ENCODE measurements at regions not wholly inside any gene's neighbourhood (a gene's known extent, or its start where the extent isn't known, plus 50 kb on each side); places are given as distances from the start of the nearest gene placed in this dataset.

GRCh38 chr4:35423104-35423503 lies 821.2 kb downstream of the ARAP2 start:
- TF ChIP-seq, protein P1, sequence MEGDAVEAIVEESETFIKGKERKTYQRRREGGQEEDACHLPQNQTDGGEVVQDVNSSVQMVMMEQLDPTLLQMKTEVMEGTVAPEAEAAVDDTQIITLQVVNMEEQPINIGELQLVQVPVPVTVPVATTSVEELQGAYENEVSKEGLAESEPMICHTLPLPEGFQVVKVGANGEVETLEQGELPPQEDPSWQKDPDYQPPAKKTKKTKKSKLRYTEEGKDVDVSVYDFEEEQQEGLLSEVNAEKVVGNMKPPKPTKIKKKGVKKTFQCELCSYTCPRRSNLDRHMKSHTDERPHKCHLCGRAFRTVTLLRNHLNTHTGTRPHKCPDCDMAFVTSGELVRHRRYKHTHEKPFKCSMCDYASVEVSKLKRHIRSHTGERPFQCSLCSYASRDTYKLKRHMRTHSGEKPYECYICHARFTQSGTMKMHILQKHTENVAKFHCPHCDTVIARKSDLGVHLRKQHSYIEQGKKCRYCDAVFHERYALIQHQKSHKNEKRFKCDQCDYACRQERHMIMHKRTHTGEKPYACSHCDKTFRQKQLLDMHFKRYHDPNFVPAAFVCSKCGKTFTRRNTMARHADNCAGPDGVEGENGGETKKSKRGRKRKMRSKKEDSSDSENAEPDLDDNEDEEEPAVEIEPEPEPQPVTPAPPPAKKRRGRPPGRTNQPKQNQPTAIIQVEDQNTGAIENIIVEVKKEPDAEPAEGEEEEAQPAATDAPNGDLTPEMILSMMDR (IDR thresholded peaks at IDR 0.05) = no peak
- TF ChIP-seq EP300 (IDR thresholded peaks at IDR 0.05) (no peak), POLR2AphosphoS5 (IDR thresholded peaks at IDR 0.05) (no peak), POLR2A (IDR thresholded peaks at IDR 0.05) (no peak)
- Histone ChIP-seq H3K9me3 (no peaks in the 10 kb centered on the region), H3K36me3 (no peaks in the 10 kb centered on the region), H3K27me3 (no peaks in the 10 kb centered on the region), H3K27ac (no peak overlapping the region), H3K4me1 (no peaks in the 10 kb centered on the region), H3K4me3 (no peak overlapping the region)
- DNase-seq = no peak
- intact Hi-C loops (cut with DNase I; ENCODE audit: low total_unique reads) = no loop called here
- 70 to 90% (median 82%) methylated on average over 1 of the region's 1 CpG for WGBS, 5 donors

DNA sequence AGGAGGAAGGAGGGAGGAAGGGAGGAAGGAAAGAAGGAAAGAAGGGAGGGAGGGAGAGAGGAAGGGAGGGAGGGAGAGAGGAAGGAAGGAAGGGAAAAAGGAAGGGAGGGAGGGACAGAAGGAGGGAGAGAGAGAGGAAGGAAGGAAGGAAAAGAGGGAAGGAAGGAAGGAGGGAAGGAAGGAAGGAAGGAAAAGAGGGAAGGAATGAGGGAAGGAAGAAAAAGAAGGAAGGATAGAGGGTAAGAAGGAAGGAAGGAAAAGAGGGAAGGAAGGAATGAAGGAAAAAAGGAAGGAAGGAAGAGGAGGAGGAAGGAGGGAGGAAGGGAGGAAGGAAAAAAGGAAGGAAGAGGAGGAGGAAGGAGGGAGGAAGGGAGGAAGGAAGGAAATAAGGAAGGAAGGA lies 796.8 kb downstream of the ARAP2 start:
- TF ChIP-seq, protein P1 (IDR thresholded peaks at IDR 0.05) = no peak
- TF ChIP-seq POLR2A (IDR thresholded peaks at IDR 0.05) (no peak), POLR2AphosphoS5 (IDR thresholded peaks at IDR 0.05) (no peak), EP300 (IDR thresholded peaks at IDR 0.05) (no peak)
- no peaks in the 10 kb centered on the region for H3K4me1 ChIP-seq
- H3K27ac ChIP-seq = no peak overlapping the region
- DNase-seq = no peak
- H3K27me3 ChIP-seq = no peaks in the 10 kb centered on the region
- no peaks in the 10 kb centered on the region for H3K36me3 ChIP-seq
- no peak overlapping the region for H3K4me3 ChIP-seq
- peaks cover 0 to 20% (median 15%) of the 10 kb centered on the region in 4 donors for H3K9me3 ChIP-seq
- intact Hi-C loops (cut with DNase I; ENCODE audit: low total_unique reads) = no loop called here

GRCh38 chr4:35459045-35459444 lies 785.3 kb downstream of the ARAP2 start:
- H3K27me3 ChIP-seq = no peaks in the 10 kb centered on the region
- no peaks in the 10 kb centered on the region for H3K4me1 ChIP-seq
- TF ChIP-seq POLR2AphosphoS5 (IDR thresholded peaks at IDR 0.05) = no peak
- no peak for TF ChIP-seq POLR2A (IDR thresholded peaks at IDR 0.05)
- TF ChIP-seq EP300 (IDR thresholded peaks at IDR 0.05) = no peak
- TF ChIP-seq, protein P1 (IDR thresholded peaks at IDR 0.05) = no peak
- intact Hi-C loops (cut with DNase I; ENCODE audit: low total_unique reads) = no loop called here
- no peak for DNase-seq
- no peak overlapping the region for H3K4me3 ChIP-seq
- no peak overlapping the region for H3K27ac ChIP-seq
- peaks cover 0 to 19% (median 9%) of the 10 kb centered on the region in 4 donors for H3K9me3 ChIP-seq
- H3K36me3 ChIP-seq = no peaks in the 10 kb centered on the region

DNA sequence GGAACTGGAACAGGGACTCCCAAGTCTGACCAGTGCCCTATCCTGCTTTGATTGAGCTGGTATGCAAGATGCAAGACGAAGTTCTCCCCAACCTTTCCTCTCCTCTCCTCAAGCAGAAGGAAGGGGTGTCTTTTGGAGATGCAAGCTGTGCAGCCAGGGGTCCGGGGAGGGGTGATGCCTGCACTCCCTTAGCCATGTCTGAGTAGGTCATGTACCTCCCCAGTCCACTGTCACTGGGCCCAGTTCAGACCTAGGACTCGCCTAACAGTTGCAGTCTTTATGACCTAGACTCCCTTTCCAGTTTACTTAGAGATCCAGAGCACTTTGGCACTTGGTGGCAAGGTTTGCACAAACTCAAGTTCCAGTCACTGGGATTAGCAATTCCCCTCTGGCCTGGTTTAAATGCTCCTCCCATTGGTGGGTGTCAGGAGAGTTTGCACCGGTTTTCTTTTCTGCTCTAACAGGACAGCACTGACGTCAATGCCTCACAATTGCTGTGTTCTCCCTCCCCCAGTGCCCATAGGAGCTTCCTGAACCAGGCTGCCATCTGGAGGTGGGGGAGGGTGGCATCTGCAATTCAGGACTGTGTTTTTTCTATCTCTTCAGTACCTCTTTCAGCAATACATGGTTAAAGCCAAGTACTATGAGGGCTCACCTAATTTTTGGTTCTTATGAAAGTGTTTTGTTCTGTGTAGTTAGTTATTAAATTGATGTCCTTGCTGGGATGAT lies 782.2 kb downstream of the ARAP2 start:
- H3K27ac ChIP-seq = no peak overlapping the region
- H3K36me3 ChIP-seq = no peaks in the 10 kb centered on the region
- no peaks in the 10 kb centered on the region for H3K27me3 ChIP-seq
- no peaks in the 10 kb centered on the region for H3K4me1 ChIP-seq
- intact Hi-C loops (cut with DNase I; ENCODE audit: low total_unique reads) = no loop called here
- no peak for DNase-seq
- H3K4me3 ChIP-seq = no peak overlapping the region
- H3K9me3 ChIP-seq = peaks cover 0 to 19% (median 9%) of the 10 kb centered on the region in 4 donors
- 54 to 69% (median 67%) methylated on average over 5 of the region's 5 CpGs for WGBS, 5 donors
- TF ChIP-seq EP300 (IDR thresholded peaks at IDR 0.05) (no peak), POLR2AphosphoS5 (IDR thresholded peaks at IDR 0.05) (no peak)
- TF ChIP-seq, protein P1 (IDR thresholded peaks at IDR 0.05) = no peak

All from stomach (tissue), 8 donors.